ENCODE measurements at regions not wholly inside any gene's neighbourhood (a gene's known extent, or its start where the extent isn't known, plus 50 kb on each side); places are given as distances from the start of the nearest gene placed in this dataset.
"Not testable (repeated sequence)": the region's sequence is repeated elsewhere in the genome, so short reads cannot be mapped to it uniquely, and the experiment has no call there.

GRCh38 chr5:124619121-124619520, 127.3 kb downstream of the ZNF608 start:
- DNase-seq (ENCODE audit: low read depth) = no peak

- DNase-seq (ENCODE audit: low read depth) = no peak
Measured at GRCh38 chr5:124617787-124618186, 128.7 kb downstream of the ZNF608 start.

- no peak for DNase-seq (ENCODE audit: low read depth)
Measured at GRCh38 chr5:124614836-124615385, 131.5 kb downstream of the ZNF608 start.

GRCh38 chr5:124614105-124614504, 132.3 kb downstream of the ZNF608 start:
- no peak for DNase-seq (ENCODE audit: low read depth)

- DNase-seq (ENCODE audit: low read depth) = no peak
Measured at GRCh38 chr5:124613273-124613953, 133.0 kb downstream of the ZNF608 start.

- no peak for DNase-seq (ENCODE audit: low read depth)
Measured at GRCh38 chr5:124612023-124612422, 134.4 kb downstream of the ZNF608 start.

- not testable (repeated sequence) for DNase-seq (ENCODE audit: low read depth)
Measured at GRCh38 chr5:124611262-124611661, 135.2 kb downstream of the ZNF608 start.

- DNase-seq (ENCODE audit: low read depth) = not testable (repeated sequence)
Measured at GRCh38 chr5:124609685-124610084, 136.8 kb downstream of the ZNF608 start.

- no peak for DNase-seq (ENCODE audit: low read depth)
Measured at GRCh38 chr5:124606543-124606942, 139.9 kb downstream of the ZNF608 start.

- no peak for DNase-seq (ENCODE audit: low read depth)
Measured at GRCh38 chr5:124606093-124606492, 140.3 kb downstream of the ZNF608 start.

GRCh38 chr5:124605541-124605940, 140.9 kb downstream of the ZNF608 start:
- no peak for DNase-seq (ENCODE audit: low read depth)

GRCh38 chr5:124604419-124604818, 142.0 kb downstream of the ZNF608 start:
- no peak for DNase-seq (ENCODE audit: low read depth)

GRCh38 chr5:124602925-124603650, 143.4 kb downstream of the ZNF608 start:
- DNase-seq (ENCODE audit: low read depth) = no peak

- no peak for DNase-seq (ENCODE audit: low read depth)
Measured at GRCh38 chr5:124599028-124599973, 147.1 kb downstream of the ZNF608 start.

GRCh38 chr5:124596595-124597421, 149.6 kb downstream of the ZNF608 start:
- DNase-seq (ENCODE audit: low read depth) = no peak

GRCh38 chr5:124593952-124594351, 152.5 kb downstream of the ZNF608 start:
- no peak for DNase-seq (ENCODE audit: low read depth)

GRCh38 chr5:124592891-124593290, 153.5 kb downstream of the ZNF608 start:
- no peak for DNase-seq (ENCODE audit: low read depth)

- no peak for DNase-seq (ENCODE audit: low read depth)
Measured at GRCh38 chr5:124591583-124591982, 154.9 kb downstream of the ZNF608 start.

GRCh38 chr5:124590686-124591085, 155.8 kb downstream of the ZNF608 start:
- no peak for DNase-seq (ENCODE audit: low read depth)

GRCh38 chr5:124587280-124587679, 159.2 kb downstream of the ZNF608 start:
- no peak for DNase-seq (ENCODE audit: low read depth)

- DNase-seq (ENCODE audit: low read depth) = no peak
Measured at GRCh38 chr5:124584991-124585715, 161.3 kb downstream of the ZNF608 start.
